Brain microvascular endothelial cell (primary cell): ENCODE measurements at regions not wholly inside any gene's neighbourhood (a gene's known extent, or its start where the extent isn't known, plus 50 kb on each side); places are given as distances from the start of the nearest gene placed in this dataset.

ENCODE experiments used
- DNase-seq: peaks from one replicate; pipeline ENCODE4 v3.0.0-alpha.2; 2020
- H3K27ac ChIP-seq: fragments of 250-450 bp; sonication (Bioruptor Pico); 2 replicates; pipeline ENCODE4 v1.5.1; 2020; ENCODE audit warnings: mild to moderate bottlenecking, moderate library complexity
- H3K27me3 ChIP-seq: fragments of 250-450 bp; sonication (Bioruptor Pico); replicated peaks from 2 replicates; pipeline ENCODE4 v1.5.1; 2020; ENCODE audit warnings: mild to moderate bottlenecking
- H3K36me3 ChIP-seq: fragments of 250-450 bp; sonication (Bioruptor Pico); replicated peaks from 2 replicates; pipeline ENCODE4 v1.5.1; 2020; ENCODE audit warnings: mild to moderate bottlenecking
- H3K4me3 ChIP-seq: 2 replicates; pipeline ENCODE4 v1.5.1; 2011; ENCODE audit warnings: low read depth, mild to moderate bottlenecking, control low read depth, low read length, moderate library complexity
- in situ Hi-C: cut with HindIII; loops from 2 replicates; pipeline ENCODE4 v1.10.0; 2017; ENCODE audit warnings: low sequenced_read_pairs, low pct_ligation_motif_present
- TF ChIP-seq, protein P1 (sequence below): IDR thresholded peaks from 2 replicates; pipeline ENCODE4 v1.5.1; 2011; ENCODE audit warnings: low read depth, mild to moderate bottlenecking, moderate library complexity, low read length, control low read depth, inconsistent platforms; ENCODE audit errors: missing control alignments

DNA sequence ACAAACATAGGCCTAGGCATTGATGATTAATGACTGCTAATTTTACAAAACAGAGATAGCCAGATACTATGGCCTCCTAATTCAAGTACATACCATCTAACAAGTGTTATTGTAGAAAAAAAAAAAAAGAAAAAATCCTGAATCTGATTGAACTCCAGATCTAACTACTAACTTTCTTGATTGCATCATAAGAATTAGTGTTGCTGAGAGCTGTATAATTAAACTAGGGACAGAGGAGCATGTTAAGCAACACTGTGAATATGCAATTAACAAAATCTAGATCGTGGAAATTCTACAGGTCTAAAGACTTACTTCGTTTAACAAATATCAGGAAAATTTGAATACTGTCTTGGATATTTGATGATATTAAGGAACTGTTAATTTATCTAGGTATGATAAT lies 208.3 kb upstream of the ZNF608 start:
- TF ChIP-seq, protein P1, sequence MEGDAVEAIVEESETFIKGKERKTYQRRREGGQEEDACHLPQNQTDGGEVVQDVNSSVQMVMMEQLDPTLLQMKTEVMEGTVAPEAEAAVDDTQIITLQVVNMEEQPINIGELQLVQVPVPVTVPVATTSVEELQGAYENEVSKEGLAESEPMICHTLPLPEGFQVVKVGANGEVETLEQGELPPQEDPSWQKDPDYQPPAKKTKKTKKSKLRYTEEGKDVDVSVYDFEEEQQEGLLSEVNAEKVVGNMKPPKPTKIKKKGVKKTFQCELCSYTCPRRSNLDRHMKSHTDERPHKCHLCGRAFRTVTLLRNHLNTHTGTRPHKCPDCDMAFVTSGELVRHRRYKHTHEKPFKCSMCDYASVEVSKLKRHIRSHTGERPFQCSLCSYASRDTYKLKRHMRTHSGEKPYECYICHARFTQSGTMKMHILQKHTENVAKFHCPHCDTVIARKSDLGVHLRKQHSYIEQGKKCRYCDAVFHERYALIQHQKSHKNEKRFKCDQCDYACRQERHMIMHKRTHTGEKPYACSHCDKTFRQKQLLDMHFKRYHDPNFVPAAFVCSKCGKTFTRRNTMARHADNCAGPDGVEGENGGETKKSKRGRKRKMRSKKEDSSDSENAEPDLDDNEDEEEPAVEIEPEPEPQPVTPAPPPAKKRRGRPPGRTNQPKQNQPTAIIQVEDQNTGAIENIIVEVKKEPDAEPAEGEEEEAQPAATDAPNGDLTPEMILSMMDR: no peak
- H3K27ac ChIP-seq: no peak overlapping the region
- in situ Hi-C loops: no loop called here
- H3K4me3 ChIP-seq: no peak overlapping the region
- no peak for DNase-seq
- H3K27me3 ChIP-seq: no peaks in the 10 kb centered on the region
- no peaks in the 10 kb centered on the region for H3K36me3 ChIP-seq

DNA sequence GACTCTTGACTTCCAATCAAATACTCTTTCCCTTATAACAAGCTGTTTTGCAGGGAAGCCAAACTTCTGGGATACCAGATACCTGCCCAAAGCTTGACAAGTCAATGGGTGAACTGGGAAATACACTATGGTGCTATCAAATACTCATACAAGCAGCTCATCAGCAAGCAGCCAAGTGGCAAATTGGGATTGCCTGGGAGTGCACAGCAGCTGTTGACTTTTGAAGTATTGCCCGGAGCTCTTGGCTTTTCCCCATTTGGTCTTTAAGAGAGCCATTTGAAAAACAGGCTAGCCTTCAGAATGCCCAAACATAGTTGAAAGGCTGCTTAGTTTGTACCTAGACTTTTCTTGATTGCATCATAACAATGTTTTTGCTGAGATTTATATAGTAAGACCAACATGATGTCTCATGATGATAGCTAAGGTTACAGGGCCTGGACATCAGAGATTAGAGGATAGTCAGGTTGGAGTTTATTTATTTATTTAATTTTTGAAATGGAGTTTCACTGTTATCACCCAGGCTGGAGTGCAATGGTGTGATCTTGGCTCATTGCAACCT lies 210.1 kb upstream of the ZNF608 start:
- no peak for DNase-seq
- Histone ChIP-seq H3K4me3 (no peak overlapping the region), H3K36me3 (no peaks in the 10 kb centered on the region), H3K27me3 (no peaks in the 10 kb centered on the region), H3K27ac (no peak overlapping the region)
- TF ChIP-seq, protein P1: no peak
- in situ Hi-C loops: no loop called here

DNA sequence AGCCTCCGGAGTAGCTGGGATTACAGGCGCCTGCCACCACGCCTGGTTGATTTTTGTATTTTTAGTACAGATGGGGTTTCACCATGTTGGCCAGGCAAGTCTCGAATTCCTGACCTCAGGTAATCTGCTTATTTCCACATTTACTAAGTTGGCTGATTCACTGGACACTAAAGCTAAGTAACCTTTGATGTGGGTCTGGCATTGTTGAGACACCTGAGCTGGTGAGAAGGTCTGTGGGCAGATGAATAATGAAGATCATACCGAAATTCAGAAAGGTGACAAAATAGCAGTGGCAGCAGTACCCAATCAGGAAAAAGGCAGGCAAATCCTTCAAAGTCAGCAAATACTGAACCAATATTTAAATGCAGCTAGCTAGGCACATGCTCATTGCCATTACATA lies 210.6 kb upstream of the ZNF608 start:
- Histone ChIP-seq H3K27ac (no peak overlapping the region), H3K4me3 (no peak overlapping the region), H3K27me3 (no peaks in the 10 kb centered on the region), H3K36me3 (no peaks in the 10 kb centered on the region)
- TF ChIP-seq, protein P1: no peak
- in situ Hi-C loops: no loop called here
- DNase-seq: no peak

DNA sequence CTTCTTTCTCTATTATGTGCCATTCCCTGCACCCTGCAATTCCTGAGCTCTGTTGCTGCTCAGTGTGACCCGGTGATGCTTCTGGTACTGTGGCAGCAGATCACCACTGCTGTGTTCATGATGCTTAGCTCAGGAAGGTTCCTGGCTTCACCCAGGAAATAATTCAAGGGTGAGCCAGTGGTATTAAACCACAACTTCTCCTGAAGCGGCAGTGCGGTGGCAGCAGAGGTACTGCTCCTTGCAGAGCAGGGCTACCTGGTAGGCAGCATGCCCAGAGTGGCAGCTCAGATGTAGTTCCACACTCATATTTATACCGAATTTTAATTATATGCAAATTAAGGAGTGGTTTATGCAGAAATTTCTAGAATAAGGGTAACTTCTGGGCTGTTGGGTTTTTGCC lies 213.8 kb upstream of the ZNF608 start:
- DNase-seq: no peak
- no peaks in the 10 kb centered on the region for H3K27me3 ChIP-seq
- in situ Hi-C loops: no loop called here
- TF ChIP-seq, protein P1: no peak
- no peaks in the 10 kb centered on the region for H3K36me3 ChIP-seq
- no peak overlapping the region for H3K4me3 ChIP-seq
- no peak overlapping the region for H3K27ac ChIP-seq

DNA sequence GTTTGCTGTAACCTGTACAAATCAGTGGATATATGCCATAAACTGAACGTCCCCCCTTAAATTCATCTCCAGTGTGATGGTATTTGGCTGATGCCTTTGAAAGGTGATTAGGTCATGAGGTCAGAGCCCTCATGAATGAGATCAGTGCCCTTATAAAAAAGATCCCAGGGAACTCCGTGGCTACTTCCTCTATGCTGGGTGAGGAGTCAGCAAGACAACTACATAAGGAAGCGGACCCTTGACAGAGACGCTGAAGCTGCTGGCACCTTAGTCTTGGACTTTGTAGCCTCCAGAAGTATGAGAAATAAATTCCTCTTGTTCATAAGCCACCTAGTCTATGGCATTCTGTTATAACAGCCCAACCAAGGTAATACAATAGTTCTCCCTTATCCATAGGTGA lies 215.1 kb upstream of the ZNF608 start:
- Histone ChIP-seq H3K4me3 (no peak overlapping the region), H3K27me3 (no peaks in the 10 kb centered on the region), H3K27ac (no peak overlapping the region), H3K36me3 (no peaks in the 10 kb centered on the region)
- TF ChIP-seq, protein P1: no peak
- in situ Hi-C loops: no loop called here
- no peak for DNase-seq

DNA sequence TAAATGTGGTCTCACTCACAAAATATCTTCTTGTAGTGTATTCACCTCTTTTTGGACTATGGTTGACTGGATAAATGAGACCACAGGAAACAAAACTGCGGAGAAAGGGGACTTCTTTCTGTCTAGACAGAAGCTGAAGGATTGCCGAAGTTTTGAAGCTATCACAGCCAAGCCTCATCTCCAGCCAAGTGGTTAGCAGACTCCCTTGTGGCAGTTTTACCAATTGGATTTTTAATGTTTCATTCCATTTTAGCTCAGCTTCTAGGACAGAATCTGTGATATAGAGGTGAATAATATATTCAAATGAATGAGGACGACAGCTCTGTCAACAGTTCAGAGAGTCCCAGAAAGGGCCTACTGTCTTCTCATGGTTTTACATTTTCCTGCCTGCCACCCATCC lies 215.7 kb upstream of the ZNF608 start:
- TF ChIP-seq, protein P1: no peak
- no peak for DNase-seq
- Histone ChIP-seq H3K27me3 (no peaks in the 10 kb centered on the region), H3K4me3 (no peak overlapping the region), H3K36me3 (no peaks in the 10 kb centered on the region), H3K27ac (no peak overlapping the region)
- in situ Hi-C loops: no loop called here
